ENCODE measurements at regions not wholly inside any gene's neighbourhood (a gene's known extent, or its start where the extent isn't known, plus 50 kb on each side); places are given as distances from the start of the nearest gene placed in this dataset.

DNA sequence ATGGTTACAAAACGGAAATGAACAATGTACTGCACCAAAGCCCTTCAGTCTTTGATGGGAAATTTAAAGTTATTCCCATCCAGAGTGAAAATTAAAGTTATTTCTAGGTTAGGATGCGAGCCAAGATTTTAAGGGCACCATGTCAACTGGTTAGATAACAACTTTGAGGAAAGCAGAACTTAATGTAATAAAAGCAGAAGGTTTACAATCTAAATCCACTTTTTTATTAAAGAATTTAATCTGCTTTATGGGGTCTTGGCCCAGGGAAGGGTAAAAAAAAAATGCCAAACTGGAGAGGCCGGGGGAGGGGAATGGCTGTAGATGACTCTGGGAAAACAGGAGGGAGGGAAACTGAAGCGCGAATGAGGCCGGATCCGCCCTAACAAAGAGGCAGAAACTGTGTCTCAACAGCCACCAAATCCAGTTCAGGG, 108.2 kb upstream of the ATF7IP start:
- TF ChIP-seq, protein P1, sequence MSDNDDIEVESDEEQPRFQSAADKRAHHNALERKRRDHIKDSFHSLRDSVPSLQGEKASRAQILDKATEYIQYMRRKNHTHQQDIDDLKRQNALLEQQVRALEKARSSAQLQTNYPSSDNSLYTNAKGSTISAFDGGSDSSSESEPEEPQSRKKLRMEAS (CRISPR knock-in tag; IDR thresholded peaks at IDR 0.05) = no peak
- TF ChIP-seq, protein P2, sequence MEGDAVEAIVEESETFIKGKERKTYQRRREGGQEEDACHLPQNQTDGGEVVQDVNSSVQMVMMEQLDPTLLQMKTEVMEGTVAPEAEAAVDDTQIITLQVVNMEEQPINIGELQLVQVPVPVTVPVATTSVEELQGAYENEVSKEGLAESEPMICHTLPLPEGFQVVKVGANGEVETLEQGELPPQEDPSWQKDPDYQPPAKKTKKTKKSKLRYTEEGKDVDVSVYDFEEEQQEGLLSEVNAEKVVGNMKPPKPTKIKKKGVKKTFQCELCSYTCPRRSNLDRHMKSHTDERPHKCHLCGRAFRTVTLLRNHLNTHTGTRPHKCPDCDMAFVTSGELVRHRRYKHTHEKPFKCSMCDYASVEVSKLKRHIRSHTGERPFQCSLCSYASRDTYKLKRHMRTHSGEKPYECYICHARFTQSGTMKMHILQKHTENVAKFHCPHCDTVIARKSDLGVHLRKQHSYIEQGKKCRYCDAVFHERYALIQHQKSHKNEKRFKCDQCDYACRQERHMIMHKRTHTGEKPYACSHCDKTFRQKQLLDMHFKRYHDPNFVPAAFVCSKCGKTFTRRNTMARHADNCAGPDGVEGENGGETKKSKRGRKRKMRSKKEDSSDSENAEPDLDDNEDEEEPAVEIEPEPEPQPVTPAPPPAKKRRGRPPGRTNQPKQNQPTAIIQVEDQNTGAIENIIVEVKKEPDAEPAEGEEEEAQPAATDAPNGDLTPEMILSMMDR (IDR thresholded peaks at IDR 0.05) = no peak
- TF ChIP-seq, protein P3, sequence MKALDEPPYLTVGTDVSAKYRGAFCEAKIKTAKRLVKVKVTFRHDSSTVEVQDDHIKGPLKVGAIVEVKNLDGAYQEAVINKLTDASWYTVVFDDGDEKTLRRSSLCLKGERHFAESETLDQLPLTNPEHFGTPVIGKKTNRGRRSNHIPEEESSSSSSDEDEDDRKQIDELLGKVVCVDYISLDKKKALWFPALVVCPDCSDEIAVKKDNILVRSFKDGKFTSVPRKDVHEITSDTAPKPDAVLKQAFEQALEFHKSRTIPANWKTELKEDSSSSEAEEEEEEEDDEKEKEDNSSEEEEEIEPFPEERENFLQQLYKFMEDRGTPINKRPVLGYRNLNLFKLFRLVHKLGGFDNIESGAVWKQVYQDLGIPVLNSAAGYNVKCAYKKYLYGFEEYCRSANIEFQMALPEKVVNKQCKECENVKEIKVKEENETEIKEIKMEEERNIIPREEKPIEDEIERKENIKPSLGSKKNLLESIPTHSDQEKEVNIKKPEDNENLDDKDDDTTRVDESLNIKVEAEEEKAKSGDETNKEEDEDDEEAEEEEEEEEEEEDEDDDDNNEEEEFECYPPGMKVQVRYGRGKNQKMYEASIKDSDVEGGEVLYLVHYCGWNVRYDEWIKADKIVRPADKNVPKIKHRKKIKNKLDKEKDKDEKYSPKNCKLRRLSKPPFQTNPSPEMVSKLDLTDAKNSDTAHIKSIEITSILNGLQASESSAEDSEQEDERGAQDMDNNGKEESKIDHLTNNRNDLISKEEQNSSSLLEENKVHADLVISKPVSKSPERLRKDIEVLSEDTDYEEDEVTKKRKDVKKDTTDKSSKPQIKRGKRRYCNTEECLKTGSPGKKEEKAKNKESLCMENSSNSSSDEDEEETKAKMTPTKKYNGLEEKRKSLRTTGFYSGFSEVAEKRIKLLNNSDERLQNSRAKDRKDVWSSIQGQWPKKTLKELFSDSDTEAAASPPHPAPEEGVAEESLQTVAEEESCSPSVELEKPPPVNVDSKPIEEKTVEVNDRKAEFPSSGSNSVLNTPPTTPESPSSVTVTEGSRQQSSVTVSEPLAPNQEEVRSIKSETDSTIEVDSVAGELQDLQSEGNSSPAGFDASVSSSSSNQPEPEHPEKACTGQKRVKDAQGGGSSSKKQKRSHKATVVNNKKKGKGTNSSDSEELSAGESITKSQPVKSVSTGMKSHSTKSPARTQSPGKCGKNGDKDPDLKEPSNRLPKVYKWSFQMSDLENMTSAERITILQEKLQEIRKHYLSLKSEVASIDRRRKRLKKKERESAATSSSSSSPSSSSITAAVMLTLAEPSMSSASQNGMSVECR (CRISPR knock-in tag; IDR thresholded peaks at IDR 0.05; ENCODE audit: borderline replicate concordance) = no peak
- TF ChIP-seq CBFB (CRISPR knock-in tag; IDR thresholded peaks at IDR 0.05; ENCODE audit: low read depth) = no peak
- TF ChIP-seq, protein P4, sequence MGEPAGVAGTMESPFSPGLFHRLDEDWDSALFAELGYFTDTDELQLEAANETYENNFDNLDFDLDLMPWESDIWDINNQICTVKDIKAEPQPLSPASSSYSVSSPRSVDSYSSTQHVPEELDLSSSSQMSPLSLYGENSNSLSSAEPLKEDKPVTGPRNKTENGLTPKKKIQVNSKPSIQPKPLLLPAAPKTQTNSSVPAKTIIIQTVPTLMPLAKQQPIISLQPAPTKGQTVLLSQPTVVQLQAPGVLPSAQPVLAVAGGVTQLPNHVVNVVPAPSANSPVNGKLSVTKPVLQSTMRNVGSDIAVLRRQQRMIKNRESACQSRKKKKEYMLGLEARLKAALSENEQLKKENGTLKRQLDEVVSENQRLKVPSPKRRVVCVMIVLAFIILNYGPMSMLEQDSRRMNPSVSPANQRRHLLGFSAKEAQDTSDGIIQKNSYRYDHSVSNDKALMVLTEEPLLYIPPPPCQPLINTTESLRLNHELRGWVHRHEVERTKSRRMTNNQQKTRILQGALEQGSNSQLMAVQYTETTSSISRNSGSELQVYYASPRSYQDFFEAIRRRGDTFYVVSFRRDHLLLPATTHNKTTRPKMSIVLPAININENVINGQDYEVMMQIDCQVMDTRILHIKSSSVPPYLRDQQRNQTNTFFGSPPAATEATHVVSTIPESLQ (CRISPR knock-in tag; IDR thresholded peaks at IDR 0.05) = no peak
- TF ChIP-seq MXD4 (CRISPR knock-in tag; IDR thresholded peaks at IDR 0.05; ENCODE audit: borderline replicate concordance) = no peak
- TF ChIP-seq, protein P5, sequence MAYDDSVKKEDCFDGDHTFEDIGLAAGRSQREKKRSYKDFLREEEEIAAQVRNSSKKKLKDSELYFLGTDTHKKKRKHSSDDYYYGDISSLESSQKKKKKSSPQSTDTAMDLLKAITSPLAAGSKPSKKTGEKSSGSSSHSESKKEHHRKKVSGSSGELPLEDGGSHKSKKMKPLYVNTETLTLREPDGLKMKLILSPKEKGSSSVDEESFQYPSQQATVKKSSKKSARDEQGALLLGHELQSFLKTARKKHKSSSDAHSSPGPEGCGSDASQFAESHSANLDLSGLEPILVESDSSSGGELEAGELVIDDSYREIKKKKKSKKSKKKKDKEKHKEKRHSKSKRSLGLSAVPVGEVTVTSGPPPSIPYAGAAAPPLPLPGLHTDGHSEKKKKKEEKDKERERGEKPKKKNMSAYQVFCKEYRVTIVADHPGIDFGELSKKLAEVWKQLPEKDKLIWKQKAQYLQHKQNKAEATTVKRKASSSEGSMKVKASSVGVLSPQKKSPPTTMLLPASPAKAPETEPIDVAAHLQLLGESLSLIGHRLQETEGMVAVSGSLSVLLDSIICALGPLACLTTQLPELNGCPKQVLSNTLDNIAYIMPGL (CRISPR knock-in tag; IDR thresholded peaks at IDR 0.05) = no peak
